A172 (cell line): ENCODE measurements at regions not wholly inside any gene's neighbourhood (a gene's known extent, or its start where the extent isn't known, plus 50 kb on each side); places are given as distances from the start of the nearest gene placed in this dataset.

Experiments
- DNase-seq: peaks from one replicate; pipeline ENCODE4 v3.0.0-alpha.2; 2015; ENCODE audit warnings: low spot score

DNA sequence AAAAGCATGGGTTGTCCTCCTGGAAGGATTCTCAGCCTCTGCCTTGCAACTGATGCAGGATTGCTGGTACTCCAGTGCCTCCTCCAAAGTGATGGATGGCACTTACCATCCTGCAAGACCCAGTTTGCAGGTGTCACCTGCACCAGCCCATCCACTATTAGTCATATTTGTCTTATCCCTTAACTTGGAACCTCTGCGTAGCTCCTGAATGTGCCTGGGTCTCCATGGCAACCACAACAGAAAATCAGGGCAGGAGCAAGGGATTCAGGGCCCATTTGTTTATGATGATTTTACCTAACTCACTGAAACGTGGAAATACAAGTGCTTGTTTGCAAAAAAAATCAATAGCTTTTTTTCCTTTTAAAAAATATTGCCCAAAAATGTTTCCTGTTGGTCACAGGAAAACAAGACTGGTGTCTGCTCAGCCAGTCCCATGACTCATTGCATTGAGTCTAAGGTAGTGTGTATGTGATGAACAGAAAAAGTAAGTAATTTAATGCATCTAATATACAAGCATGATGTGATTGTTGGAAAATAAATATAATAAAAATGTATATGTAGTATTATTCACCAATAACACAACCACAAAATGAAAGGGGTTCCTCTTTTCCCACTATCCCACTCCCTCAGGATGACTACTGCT is 1196.3 kb upstream of the TMEM132C start:
- DNase-seq, result no peak

DNA sequence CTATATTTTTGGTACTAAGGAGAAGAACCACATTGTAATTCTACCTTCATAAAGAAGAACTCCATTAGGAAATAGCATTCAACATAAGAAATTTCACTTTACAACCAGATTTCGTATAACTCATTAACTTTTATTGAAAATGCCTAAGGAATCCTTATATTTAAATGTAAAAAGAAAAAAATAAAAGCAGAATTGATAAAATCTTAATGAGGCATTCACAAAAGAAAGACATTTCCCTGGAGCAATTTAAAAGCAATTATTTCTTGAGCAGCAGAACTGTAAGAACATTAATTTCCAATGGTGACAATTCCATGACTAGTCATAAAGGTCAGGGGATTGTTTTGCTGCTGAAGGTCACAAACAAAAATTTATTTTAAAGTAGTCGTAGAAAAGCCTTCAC is 1192.8 kb upstream of the TMEM132C start:
- DNase-seq, result no peak

DNA sequence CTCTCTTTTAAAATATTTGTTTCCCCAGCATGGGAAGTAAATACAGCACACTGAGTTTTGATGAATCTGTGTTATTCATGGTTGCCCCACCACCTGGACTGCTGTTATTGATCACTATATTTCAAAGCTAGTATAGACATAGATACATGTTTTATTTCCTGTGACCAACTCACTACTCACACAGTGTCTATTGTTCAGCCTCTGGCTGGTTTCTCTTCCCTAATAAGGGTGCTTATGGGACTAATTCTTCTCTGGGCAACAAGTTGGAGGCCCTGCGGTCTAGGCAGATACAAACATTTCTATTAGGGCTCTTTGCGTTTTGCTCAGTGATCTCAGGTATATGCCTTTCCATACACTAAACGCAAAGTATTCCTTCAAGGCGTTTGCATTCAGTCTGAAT is 1191.0 kb upstream of the TMEM132C start:
- DNase-seq, result no peak

DNA sequence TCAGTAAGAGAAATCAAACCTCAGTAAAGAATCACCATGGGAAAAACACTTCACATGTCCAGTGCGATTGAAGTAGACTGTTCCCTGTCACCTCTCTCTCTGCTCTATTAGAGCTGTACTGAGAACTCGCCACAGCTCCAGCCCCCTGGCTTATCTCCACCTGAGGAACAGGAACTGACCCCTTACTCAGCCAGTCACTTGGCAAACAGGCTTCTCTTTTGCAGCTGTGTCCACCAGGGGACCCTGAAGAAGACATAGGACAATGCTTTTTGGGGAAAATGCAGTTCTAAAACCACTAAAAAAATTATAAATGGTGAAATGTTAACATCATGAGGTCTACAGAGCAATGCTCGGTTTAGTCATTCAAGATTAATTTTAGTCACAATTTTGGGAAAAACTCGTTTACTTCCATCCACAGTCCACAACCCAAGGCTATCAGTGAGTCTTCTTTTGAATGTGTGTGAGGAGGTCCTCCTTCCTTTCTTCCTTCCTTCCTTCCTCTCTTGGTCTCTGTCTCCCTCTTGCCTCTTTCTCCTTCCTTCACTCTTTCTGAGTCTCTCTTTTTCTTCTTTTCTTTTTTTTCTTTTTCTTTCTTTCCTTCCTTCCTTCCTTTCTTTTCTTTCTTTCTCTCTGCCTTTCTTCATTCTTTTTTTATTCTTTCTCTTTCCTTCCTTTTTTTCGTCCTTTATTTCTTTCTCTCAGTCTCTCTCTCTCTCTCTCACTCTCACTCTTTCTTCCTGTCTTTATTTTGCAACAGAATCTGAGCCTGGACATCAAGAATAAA is 1189.5 kb upstream of the TMEM132C start:
- DNase-seq, result no peak

DNA sequence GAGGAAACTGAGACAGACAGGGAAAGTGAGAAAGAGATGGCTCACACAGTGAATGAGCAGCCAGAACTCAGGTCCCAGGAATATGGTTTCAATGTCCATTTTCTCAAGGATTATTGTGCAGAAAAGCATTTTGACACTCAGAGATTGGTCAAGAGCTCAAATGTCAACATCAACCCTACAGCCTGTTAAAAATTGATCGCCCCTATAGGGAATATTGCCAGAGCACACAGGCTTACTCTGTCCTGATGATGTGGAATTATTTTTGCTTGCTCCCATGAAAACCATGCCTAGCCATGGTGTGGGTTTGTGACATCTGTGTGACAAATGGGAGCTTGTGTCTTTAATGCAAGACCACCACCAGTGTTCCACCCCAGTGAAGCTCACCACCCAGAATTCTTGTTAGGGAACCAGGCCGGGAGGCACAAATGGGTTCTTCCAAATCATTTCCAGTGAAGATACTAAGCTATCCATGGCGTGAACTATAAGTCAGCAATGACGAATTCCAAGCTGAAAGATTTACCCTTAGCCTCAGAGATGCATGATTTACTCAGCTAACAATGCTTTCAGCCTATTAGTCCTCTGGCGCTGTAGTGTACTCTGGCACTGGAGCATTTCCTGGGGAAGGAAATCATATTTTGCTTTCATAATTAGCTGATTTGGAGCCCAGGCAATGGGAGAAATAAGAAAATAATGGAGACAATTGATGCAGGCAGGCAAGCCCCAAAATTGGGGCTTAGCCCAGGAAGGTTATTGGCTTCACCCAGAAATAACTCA is 1188.2 kb upstream of the TMEM132C start:
- no peak for DNase-seq

DNA sequence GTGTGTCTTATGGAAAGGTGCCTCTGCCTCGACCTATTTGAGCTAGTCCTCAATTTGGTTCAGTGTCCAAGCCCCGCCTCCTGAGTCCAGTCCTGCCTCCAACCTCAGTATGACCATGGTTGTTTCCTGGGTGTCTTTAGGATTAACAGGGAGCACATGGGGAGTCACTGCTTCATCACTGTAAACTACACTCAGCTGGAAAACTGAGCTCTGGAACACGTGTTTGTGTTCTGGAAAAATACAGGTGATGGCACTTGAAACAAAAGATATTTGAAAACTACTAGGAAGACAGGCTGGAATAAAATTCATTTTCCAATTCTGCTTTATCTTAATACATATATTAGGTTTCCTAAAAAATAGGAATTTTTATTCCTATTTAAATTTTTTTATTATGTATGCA is 1187.3 kb upstream of the TMEM132C start:
- no peak for DNase-seq

DNA sequence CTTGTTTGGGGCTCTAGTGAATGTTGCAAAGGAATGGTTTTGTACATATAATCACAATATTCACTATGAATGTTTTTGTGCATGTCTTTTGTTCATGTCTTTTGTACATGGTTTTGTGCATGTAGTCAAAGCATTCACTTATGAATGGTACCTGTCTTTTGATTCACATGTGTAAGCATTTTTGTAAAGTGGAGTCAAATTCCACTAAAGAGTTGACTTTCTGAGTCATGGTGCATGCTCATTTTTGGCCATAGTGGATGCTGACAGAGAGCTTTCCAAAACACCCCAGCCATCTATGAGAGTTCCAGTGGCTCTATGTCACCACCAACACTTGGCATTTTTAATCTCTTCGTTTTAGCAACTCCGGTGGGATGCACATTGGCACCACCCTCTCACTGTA is 1185.9 kb upstream of the TMEM132C start:
- DNase-seq, result no peak

DNA sequence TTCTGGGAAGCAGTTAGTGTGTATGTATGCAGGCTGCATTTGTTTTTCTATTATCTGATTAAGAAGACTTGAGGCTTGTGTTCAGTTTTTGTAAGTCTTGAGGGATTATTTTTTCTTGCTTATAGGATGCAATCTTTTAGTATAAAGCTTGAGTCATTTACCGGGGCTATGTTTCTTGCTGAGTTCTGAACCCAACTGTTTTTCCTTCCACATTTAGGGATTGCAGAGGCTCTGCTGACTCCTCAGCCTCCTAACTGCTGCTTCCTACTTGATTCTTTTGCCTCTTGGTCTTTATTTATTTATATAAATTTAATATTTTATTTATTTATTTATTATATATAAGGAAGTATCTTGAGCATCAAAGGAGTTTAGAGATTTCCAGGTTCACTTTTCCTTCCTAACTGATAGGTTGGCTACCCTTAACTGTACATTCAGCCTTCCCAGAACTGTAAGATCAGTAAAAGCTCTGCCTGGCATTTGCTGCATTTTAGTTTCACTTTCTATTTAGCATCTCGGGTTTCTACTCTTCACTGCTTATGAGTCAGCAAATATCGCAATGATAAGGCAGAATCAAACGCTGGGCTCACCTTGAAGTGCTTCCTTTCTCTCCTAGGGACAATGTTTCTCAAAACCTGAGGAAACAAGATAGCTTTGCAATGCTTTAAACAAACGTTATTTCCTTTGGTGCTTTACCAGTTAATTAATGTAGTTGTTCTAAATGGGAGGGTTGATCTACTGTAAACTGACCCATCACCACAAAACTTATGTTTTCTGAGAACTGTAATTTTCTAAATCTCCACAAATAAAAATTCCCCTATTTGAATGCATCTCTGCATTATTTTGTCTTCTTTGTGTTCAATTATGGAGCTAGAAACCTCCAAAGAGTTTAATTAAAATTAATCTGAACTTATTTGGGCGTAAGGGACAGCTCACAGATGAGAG is 1183.7 kb upstream of the TMEM132C start:
- DNase-seq, result peak; percentile 87

DNA sequence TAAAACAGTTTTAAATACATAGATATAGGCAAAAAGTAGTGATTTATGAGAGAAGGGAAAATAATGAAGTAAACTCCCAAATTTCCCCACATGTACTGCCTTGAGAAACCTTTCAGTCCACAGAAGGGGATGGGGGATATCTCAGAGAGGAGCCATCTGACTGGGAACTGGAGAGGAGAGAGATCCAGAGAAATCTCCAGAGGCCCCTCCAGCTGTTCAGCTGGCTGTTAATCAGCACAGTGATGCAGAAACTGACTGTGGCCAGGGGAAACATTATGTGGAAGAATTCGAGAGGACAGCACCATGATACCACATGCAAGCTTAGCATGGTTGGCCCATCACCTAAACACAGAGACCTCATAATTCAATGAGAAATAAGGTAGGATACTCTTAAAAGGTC is 1165.9 kb upstream of the TMEM132C start:
- DNase-seq, result no peak

DNA sequence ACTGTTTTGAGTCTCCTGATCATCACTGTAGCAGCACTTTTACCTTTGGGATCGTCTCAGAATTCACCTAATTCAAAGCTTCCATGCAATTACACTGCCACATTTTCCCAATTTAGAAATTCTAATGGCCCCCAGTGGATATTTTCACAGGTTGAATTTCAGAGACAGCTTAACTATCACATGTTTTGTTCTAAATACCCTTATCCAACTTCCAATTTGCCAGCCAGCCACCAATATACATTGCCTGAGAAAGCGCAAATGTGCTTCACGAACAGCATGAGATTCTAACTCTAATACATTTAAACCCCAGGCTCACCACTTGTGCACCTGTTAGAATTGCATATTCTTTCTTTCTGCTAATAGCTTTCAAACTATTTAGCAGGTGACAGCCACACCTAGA is 1160.9 kb upstream of the TMEM132C start:
- no peak for DNase-seq

DNA sequence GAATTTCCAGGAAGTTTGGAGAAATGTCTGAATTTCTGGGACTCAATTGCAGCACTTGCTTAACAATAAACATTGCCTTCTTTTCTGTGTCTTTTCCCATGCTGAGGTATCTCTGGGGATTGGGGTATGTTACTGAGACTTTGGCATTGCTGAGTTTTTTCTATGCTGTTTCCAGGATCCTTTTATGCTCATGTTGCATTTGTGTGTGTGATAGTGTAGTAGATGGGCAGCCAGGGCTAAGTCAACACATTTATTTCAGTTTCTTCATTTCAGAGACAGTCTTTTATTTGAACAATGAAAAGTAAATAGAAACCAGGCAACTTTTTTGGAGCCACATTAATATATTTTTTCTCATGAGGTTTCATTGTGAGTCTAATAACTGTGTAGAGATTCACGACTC is 1160.3 kb upstream of the TMEM132C start:
- no peak for DNase-seq

DNA sequence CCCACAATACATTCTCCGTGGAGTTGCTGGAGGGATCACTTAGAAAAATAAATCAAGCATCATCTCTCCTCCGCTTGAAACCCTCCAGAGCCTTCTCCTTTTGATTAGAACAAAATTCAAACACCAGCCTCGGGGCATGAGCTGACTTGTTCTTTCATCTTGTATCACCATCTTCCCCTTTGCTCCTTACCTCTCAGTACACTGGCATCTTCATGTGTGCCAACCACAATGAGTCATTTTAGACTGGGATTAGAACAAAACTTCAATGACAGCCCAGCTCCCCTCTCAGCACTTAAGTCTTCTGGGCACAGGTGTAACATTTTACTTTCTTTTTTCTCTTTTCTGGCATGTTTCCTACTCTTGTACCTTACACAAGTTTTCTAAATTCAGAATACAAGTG is 1159.2 kb upstream of the TMEM132C start:
- DNase-seq, result peak; percentile 52

DNA sequence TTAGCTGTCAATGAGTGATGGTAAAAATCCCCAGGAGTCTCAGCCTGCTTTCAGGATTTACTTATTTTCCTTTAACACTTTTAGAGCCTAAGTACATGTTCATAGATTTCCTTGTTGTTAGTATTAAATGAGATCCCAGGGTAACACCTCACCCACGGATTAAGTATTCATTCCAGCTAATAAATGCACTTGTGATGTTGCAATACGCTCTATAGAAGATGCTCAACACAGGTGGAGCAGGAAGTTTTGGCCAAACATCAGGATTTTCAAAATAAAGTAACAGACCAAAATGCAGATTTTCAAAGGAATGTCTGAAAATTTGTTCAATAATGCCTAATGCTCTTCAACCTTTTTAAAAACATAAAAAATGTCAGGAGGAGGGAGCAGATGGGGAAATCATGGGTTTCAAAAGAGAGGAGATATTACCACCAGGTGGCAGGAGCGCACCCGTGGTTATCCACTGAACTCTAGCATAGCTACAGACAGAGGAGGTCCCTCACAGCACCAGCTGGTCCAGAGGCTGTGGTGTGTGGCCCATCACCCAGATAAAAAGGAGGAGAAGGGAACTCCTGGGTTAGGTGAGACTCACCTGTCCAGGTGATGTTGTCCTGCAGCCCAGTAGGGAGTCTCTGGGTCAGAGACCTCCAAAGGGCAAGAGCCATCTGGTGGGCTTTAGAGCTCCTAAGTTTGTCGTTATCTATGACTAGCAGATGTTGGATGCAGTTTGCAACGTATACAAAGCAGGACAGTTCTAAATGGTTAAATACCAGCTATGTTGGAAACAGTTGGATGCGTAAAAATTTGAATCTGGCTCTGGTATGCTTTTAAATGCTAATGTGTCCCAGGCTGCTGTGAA is 1158.4 kb upstream of the TMEM132C start:
- DNase-seq, result peak; percentile 70

DNA sequence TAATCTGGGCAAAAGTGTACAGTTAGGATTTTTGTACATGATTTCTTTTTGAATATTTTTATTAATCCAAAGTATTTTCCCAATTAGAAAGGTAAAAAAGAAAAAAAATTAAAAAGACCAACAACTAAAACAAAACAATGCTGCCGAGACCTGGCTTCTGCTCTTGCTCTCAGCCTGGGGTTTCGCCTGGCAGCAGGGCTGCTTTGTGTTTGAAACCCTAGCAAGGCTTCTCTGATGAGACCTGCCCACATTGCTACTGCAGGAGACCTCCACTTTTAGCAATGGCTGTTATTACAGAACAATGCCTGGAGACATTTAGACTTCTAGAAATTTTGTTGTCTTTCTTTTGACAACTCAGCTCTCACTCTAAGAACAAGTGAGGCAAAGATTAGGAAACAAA is 1153.0 kb upstream of the TMEM132C start:
- DNase-seq, result no peak

DNA sequence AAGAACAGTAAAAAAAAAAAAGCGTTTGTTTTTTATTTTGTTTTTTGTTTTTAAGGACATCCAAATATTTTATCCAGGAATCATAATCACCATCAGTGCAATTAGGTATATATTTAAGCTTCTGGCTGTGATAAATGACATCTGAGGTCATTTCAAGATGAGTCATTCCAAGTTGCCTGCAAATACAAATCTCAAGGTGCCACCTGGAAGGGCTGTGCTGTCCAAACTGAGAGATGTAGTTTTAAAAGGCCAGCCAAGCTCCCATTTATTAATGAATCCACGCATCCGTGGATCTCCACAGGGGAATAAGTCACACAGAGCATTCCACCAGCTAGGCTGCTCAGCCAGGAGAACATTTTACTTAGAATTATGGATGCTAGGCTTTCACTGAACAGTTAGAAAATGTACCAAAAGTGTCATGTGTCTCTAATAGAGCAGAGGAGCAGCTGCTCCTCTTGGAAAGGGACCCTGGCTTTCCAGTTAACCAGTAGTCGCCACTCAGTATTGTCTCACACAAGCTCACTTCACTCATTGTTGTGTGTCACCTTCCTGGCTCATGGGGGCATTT is 1151.4 kb upstream of the TMEM132C start:
- DNase-seq, result peak; percentile 57

DNA sequence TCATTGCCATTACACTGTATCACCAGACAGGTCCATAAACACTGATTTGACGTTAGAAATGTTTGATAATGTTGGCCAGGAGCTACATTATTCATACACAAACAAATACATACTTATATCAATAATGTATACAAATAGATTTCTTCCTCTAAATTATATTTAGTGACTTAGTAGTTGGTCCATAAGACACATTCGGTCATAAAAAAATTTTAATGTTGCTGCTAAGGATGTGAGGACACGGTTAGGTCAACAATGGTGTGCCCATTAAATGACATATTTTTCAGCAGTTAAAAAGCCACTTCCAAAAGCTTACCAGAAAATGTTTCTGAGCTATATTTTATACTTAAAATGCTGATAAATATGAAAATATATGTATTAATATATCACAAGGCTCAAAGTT is 1148.7 kb upstream of the TMEM132C start:
- no peak for DNase-seq

DNA sequence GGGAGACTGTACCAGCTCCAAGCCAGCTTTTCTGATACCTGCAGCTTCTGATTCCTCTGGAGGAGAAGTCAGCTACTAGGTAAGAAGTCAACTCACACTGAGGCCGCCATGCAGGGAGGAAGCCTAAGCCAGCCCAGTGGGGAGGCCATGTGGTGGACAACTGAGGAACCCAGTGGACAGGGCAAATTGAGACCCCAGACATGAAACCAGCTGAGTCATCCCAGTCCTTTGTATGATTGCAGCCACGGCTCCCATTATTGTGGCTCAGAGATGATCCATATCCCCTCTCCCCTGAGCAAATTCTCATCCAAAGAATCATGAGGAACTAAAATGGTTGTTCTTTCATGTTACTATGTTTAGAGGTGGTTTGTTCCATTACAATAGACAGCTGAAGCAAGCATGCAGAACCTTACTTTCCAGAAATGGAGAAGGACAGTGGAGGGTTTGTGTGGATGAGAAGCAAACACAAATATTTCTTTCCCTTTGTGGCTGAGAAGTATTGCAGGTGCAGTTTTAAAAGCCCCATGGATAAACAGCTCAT is 1147.3 kb upstream of the TMEM132C start:
- DNase-seq, result no peak

DNA sequence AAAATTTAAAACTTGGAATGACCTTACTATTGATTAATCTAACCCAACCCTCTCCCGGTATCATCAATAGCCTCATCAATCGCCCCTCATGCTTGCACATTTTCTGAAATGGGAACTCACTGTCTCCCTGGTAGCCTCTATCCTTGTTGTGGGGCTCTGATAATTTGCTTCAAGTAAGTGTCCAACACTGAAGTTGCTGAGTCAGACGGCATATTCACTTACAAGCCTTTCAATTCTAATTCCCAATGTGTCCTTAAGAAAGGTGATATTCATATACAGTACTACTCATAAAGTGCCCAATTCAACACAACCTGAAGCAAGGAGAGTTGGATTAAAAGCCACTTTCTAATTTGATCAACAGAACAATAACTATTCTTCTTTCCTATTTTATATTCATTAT is 1146.1 kb upstream of the TMEM132C start:
- no peak for DNase-seq

DNA sequence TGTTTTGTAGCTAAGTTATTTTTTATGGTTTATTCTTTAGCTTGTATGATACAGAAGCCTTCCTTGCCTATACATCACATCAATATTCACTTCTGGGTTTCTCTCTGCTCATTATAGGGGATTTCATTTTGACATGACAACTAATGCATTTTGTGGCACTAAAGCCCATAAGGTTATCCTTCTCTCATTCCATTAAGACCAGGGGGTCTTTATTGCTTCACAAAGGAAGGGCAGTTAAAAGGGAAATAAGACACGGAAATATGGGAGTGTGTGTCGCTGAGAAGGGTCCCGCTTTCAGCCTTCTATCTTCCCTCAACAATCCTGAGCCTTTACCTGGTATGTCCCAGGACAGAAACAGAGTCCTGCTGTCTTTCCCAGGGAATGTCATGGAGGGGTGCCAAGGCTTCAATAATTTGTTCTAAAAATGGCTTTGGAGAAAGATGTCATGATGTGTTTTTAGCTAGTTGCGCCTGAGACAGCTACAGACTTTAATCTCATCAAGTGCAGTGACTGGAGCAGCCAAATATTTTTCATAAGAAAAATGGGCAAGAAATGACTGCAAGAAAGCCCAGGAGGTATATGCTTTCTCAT is 1145.4 kb upstream of the TMEM132C start:
- no peak for DNase-seq
